Natural killer cell (primary cell): ENCODE measurements at regions not wholly inside any gene's neighbourhood (a gene's known extent, or its start where the extent isn't known, plus 50 kb on each side); places are given as distances from the start of the nearest gene placed in this dataset.

ENCODE experiments used
- ATAC-seq, 3 donors: fragments of 150-1000 bp in 2 of 3; fragments of 200-7000 bp in 1 of 3; cut with Tn5 transposase; 1 replicate in 1 of 3; 2 replicates in 2 of 3; pipeline ENCODE4 v1.10.0; 2021; ENCODE audit warnings: mild to moderate bottlenecking in 2 of 3, moderate library complexity in 2 of 3
- DNase-seq, 2 donors: peaks; one replicate each; pipeline versions ENCODE4 v3.0.0 to v3.0.0-alpha.2; 2013 to 2021; ENCODE audit warnings: mixed read lengths in 1 of 2
- H3K27ac ChIP-seq: one replicate; pipeline ENCODE4 v1.5.1; 2013; ENCODE audit warnings: mild to moderate bottlenecking, low read length
- H3K27me3 ChIP-seq: one replicate; pipeline ENCODE4 v1.6.1; 2013; ENCODE audit warnings: low read length; ENCODE audit not compliant: control insufficient read depth, insufficient read depth
- H3K36me3 ChIP-seq: one replicate; pipeline ENCODE4 v1.6.1; 2013; ENCODE audit warnings: low read length; ENCODE audit not compliant: control insufficient read depth, insufficient read depth
- H3K4me1 ChIP-seq: one replicate; pipeline ENCODE4 v1.6.1; 2013; ENCODE audit warnings: low read length; ENCODE audit not compliant: control insufficient read depth, insufficient read depth
- H3K4me3 ChIP-seq: one replicate; pipeline ENCODE4 v1.5.1; 2013; ENCODE audit warnings: low read length
- H3K9me3 ChIP-seq: one replicate; pipeline ENCODE4 v1.6.1; 2013; ENCODE audit warnings: low read length; ENCODE audit not compliant: control insufficient read depth, insufficient read depth
- H3K27ac Mint-ChIP-seq, 2 donors: one replicate each; pipeline ENCODE4 v1.8.0; 2022; ENCODE audit warnings: mild to moderate bottlenecking in 2 of 2, mixed read lengths in 2 of 2, moderate library complexity in 1 of 2
- H3K27me3 Mint-ChIP-seq, 2 donors: one replicate each; pipeline ENCODE4 v1.8.0; 2022; ENCODE audit warnings: low read depth in 2 of 2, mixed read lengths in 2 of 2
- H3K36me3 Mint-ChIP-seq: one replicate; pipeline ENCODE4 v1.8.0; 2022; ENCODE audit warnings: mixed read lengths
- H3K4me1 Mint-ChIP-seq, 2 donors: one replicate each; pipeline ENCODE4 v1.8.0; 2022; ENCODE audit warnings: mixed read lengths in 2 of 2
- H3K4me3 Mint-ChIP-seq: one replicate; pipeline ENCODE4 v1.8.0; 2022; ENCODE audit warnings: mild to moderate bottlenecking, moderate library complexity, mixed read lengths
- H3K9me3 Mint-ChIP-seq, 2 donors: one replicate each; pipeline ENCODE4 v1.8.0; 2022; ENCODE audit warnings: mixed read lengths in 2 of 2
- WGBS: methylation state at CpG from one replicate; pipeline ENCODE4 v1.1.7; 2013; ENCODE audit warnings: missing lambda C conversion rate; ENCODE audit not compliant: insufficient coverage; 5-methylcytosine and 5-hydroxymethylcytosine counted together
- intact Hi-C: fragments of 100-400 bp; cut with micrococcal nuclease; formaldehyde crosslinking; loops from one replicate; pipeline ENCODE4 v1.14.2; 2022
- TF ChIP-seq, protein P1 (sequence below): fragments of 200-600 bp; IDR thresholded peaks from one replicate; pipeline ENCODE4 v1.8.0; 2022; ENCODE audit warnings: antibody characterized with exemption

DNA sequence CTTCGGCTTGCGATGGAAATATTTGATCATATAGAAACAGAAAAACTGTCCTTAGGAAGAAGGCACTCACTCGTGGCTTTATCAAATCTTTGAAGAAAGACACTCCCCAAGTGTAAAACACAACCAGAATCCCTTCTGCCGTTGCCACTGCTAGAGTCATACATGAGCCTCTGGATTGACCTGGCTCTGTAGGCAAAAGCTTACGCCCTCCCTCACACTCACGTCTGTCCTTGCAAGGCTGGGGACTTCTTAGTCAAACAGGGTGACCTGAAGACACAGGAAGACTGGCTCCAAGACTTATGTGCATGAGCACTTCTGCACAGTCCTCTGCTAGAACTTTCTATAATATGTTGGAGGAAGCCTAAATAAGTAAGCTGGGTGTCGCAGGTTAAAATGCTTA is 135.4 kb upstream of the MDFIC start:
- Mint-ChIP-seq H3K4me3 (no peak overlapping the region), H3K27me3 (no peaks in the 10 kb centered on the region), H3K9me3 (peaks cover 2 to 6% of the 10 kb centered on the region in 2 donors), H3K4me1 (no peaks in the 10 kb centered on the region), H3K27ac (no peak overlapping the region), H3K36me3 (no peaks in the 10 kb centered on the region)
- intact Hi-C loops = no loop called here
- Histone ChIP-seq H3K27me3 (no peaks in the 10 kb centered on the region), H3K27ac (no peak overlapping the region), H3K9me3 (no peaks in the 10 kb centered on the region), H3K4me3 (no peak overlapping the region), H3K36me3 (no peaks in the 10 kb centered on the region), H3K4me1 (no peaks in the 10 kb centered on the region)
- WGBS = 89% methylated on average over 6 of the region's 7 CpGs
- ATAC-seq = no peak
- TF ChIP-seq, protein P1, sequence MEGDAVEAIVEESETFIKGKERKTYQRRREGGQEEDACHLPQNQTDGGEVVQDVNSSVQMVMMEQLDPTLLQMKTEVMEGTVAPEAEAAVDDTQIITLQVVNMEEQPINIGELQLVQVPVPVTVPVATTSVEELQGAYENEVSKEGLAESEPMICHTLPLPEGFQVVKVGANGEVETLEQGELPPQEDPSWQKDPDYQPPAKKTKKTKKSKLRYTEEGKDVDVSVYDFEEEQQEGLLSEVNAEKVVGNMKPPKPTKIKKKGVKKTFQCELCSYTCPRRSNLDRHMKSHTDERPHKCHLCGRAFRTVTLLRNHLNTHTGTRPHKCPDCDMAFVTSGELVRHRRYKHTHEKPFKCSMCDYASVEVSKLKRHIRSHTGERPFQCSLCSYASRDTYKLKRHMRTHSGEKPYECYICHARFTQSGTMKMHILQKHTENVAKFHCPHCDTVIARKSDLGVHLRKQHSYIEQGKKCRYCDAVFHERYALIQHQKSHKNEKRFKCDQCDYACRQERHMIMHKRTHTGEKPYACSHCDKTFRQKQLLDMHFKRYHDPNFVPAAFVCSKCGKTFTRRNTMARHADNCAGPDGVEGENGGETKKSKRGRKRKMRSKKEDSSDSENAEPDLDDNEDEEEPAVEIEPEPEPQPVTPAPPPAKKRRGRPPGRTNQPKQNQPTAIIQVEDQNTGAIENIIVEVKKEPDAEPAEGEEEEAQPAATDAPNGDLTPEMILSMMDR = no peak
- DNase-seq = no peak

DNA sequence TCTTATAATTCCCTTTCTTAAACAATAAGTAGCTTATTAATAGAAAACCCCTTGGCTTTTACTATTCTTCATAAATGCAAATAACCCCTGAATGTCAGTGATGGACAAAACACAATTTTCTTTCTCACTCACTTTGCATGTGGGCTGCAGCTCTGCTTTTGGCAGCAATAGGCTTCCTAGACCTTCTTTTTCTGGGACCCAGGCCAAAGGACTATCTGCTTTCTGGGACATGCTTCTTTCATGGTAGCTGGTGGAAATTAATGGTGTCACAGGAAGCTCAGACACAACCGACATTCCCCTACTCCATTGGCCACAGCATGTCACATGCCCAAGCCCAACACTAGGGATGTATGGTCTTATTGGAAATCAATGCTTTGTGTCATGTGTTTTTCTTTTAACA is 134.3 kb upstream of the MDFIC start:
- no peaks in the 10 kb centered on the region for H3K27me3 ChIP-seq
- peaks cover 2 to 6% of the 10 kb centered on the region in 2 donors for H3K9me3 Mint-ChIP-seq
- no CpG with 5 or more reads among the region's 1 CpG for WGBS
- intact Hi-C loops = no loop called here
- TF ChIP-seq, protein P1 = no peak
- no peak overlapping the region for H3K4me3 ChIP-seq
- ATAC-seq (no peak), DNase-seq (no peak)
- no peaks in the 10 kb centered on the region for H3K9me3 ChIP-seq
- H3K36me3 Mint-ChIP-seq = no peaks in the 10 kb centered on the region
- H3K27ac Mint-ChIP-seq = no peak overlapping the region
- H3K27me3 Mint-ChIP-seq = no peaks in the 10 kb centered on the region
- H3K4me1 Mint-ChIP-seq = no peaks in the 10 kb centered on the region
- H3K4me3 Mint-ChIP-seq = no peak overlapping the region
- no peaks in the 10 kb centered on the region for H3K36me3 ChIP-seq
- no peaks in the 10 kb centered on the region for H3K4me1 ChIP-seq
- H3K27ac ChIP-seq = no peak overlapping the region

DNA sequence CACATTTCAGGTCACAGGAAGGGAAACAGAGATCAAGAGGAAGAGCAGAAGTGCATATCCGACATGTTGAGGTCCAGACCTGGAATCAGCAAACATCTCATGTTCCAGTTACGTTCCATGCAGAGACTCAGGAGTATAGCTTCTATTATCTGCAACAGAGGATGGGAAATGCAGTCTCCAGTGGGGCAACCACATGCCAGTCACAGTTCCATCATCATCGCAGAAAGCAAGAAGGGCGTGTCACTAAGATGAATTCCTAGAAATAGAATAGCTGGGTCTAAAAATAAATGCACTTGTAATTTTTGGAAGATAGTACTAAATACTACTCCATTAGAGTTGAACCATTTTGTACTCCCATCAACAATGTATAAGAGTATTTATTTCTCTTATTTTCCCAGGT is 133.2 kb upstream of the MDFIC start:
- ATAC-seq (no peak), DNase-seq (no peak)
- 92% methylated on average over 4 of the region's 4 CpGs for WGBS
- intact Hi-C loops = no loop called here
- Histone ChIP-seq H3K4me3 (no peak overlapping the region), H3K27ac (no peak overlapping the region), H3K27me3 (no peaks in the 10 kb centered on the region), H3K9me3 (no peaks in the 10 kb centered on the region), H3K36me3 (no peaks in the 10 kb centered on the region), H3K4me1 (no peaks in the 10 kb centered on the region)
- no peak overlapping the region for H3K4me3 Mint-ChIP-seq
- H3K36me3 Mint-ChIP-seq = no peaks in the 10 kb centered on the region
- H3K9me3 Mint-ChIP-seq = peaks cover 2% of the 10 kb centered on the region in 2 donors
- H3K27ac Mint-ChIP-seq = no peak overlapping the region
- no peaks in the 10 kb centered on the region for H3K4me1 Mint-ChIP-seq
- no peaks in the 10 kb centered on the region for H3K27me3 Mint-ChIP-seq
- TF ChIP-seq, protein P1 = no peak

DNA sequence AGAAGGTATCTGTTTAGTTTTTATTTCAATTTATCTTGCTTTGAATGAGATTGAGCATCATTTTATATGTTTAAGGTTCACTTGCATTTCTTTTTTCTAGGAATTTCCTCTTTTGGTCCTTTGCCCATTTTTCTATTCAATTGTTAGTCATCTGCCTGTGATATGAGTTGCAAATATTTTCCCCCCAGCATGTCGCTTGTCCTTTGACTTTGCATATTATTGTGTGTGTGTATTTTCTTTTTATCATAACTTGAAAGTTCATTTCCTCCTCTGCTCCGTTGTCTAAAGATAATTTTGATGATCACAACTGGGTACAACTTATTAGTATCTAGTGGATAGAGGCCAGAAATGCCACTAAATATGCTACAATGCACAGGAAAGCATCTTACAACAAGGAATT is 132.7 kb upstream of the MDFIC start:
- TF ChIP-seq, protein P1 = no peak
- no peak for DNase-seq
- 60% methylated on average over 1 of the region's 2 CpGs for WGBS
- H3K9me3 ChIP-seq = no peaks in the 10 kb centered on the region
- H3K4me1 ChIP-seq = no peaks in the 10 kb centered on the region
- H3K27ac ChIP-seq = no peak overlapping the region
- Mint-ChIP-seq H3K27me3 (no peaks in the 10 kb centered on the region), H3K27ac (no peak overlapping the region), H3K4me1 (no peaks in the 10 kb centered on the region), H3K9me3 (peaks cover 2% of the 10 kb centered on the region in 2 donors), H3K4me3 (no peak overlapping the region), H3K36me3 (no peaks in the 10 kb centered on the region)
- ATAC-seq = no peak
- H3K27me3 ChIP-seq = no peaks in the 10 kb centered on the region
- H3K4me3 ChIP-seq = no peak overlapping the region
- no peaks in the 10 kb centered on the region for H3K36me3 ChIP-seq
- intact Hi-C loops = no loop called here
